HG03135 (cell line): ENCODE measurements at regions not wholly inside any gene's neighbourhood (a gene's known extent, or its start where the extent isn't known, plus 50 kb on each side); places are given as distances from the start of the nearest gene placed in this dataset.

ENCODE experiments used
- ATAC-seq: cut with Tn5 transposase; IDR thresholded peaks from one replicate; pipeline ENCODE4 v1.9.1; 2021; ENCODE audit warnings: mild to moderate bottlenecking, moderate library complexity; ENCODE audit not compliant: unreplicated experiment

GRCh38 chr2:22279541-22279940 lies 1105.4 kb upstream of the KLHL29 start:
- no peak for ATAC-seq

DNA sequence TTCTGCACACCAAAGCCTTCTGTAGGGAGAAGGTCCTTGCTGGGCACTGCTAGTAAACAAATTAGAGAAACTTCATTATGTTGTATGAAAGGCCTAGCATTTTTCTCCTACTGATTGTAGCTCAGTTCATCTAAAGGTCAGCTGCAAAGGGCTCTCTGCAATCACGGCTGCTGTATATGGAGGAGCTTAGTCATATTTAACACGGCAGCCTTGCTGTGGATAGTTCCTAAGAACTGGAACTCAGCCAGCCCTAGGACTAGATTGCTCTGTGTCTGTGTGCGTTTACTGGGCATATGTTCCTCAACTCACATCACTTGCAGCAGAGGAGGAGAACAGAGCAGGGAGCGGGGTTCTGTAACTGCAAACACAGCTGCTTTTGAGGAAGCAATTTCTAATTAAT lies 1103.9 kb upstream of the KLHL29 start:
- no peak for ATAC-seq

DNA sequence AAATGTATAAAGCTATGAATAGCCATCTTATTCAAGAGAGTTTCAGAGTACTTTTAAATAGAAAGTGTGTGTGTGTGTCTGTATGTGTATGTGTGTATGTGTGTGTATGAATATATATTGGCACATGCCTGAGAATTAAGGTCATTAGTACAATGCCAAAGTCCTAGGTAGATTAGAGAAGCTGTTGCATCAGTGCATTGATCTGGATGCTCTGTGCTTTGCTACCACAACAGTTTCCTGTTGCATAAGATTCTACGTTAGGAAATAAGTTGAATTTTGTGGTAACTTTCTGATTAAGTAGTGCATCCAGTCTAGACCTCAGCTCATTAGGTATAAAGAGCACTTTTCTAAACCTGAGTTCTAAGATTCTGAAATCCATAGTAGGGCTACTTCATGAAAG lies 1102.8 kb upstream of the KLHL29 start:
- no peak for ATAC-seq

- ATAC-seq, result no peak
These were observed 1102.1 kb upstream of the KLHL29 start for GRCh38 chr2:22282916-22283315.

GRCh38 chr2:22283436-22283835 lies 1101.5 kb upstream of the KLHL29 start:
- no peak for ATAC-seq

DNA sequence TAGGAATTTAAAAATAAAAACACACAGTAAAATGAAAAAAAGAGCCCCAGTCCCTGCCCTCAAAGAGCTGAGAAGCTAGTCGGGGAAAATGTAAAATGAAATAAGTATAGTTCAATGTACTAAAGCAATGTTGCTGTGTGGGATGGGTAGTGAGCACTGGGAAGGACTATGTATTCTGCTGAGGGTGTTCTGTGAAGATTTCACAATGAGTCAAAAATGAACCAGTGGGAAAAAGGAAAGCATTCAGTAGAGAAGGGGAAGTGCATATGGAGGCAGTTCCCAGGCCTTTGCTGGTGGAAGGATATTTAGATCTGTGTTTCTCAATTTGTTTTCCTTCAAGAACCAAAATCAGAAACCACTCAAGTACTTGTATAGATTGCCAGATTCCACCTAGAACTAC lies 1094.7 kb upstream of the KLHL29 start:
- ATAC-seq, result no peak

DNA sequence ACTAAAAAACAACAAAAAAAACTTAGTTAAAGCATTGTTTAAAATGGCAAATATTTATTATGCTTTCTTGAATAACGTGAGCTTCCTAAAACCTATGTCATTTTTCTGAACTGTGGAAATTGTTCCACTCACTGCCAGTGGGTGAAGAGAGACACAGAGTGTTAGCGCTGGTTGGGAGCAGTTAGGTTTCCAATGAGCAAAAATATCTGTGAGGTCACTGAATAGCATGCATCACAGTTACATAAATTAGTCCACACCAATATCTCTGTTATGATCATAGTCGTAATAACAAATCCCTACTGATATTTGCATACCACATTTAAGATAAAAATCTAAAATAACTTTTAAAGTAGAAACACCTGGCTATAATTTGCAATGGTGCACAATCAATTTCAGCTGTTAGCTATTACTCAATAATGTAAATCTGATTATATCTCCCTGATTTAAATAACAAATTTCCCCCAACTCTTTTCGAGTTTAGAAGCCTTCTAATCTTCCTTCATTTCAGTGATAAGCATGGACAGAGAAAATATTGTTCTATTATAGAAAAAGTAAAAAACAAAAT lies 1094.0 kb upstream of the KLHL29 start:
- no peak for ATAC-seq

GRCh38 chr2:22301228-22301627 lies 1083.8 kb upstream of the KLHL29 start:
- ATAC-seq, result no peak

- no peak for ATAC-seq
These were observed 1058.7 kb upstream of the KLHL29 start for GRCh38 chr2:22326250-22326649.

DNA sequence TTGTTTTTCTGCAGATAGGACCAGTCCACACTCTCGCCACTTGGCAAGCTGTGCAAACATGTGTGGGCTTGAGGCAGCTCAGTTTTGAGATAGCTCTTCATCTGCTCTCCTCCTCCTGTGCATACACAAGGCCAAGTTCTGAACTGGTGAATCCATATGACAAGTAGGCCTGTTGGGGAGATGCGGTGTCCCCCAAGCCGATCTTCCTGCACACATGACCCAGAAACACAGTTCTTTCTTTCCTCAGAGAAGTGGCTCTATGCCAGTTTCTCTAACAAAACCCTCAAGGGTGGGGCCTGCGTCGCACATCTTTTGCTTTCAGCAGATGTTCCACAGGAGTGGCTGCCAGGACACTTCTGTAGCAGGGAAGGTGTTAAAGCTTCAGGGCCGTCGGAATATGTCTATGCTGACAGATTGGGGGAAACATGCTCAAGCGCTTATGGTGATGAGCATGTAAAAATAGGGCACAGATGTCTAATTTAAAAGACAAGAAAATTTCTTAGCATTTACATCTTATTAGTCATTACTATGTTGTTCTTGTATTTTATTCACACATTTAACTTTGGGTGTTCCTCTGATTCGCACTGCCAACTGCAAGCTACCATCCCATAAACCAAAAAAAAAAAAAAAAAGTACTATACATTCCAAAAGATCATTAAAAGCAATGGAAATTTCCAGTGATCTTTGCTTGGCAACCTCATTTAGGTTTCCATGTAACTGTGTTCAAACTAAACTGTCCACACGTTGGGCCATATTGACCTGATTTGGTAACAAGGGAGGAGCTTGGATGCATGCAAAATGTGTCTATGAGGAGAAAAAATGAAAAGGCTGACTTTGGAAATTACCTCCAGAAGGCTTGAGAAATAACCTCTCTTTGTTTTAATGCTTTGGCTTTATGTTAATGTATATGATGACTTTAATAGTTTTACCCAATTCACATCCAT lies 1055.5 kb upstream of the KLHL29 start:
- no peak for ATAC-seq

DNA sequence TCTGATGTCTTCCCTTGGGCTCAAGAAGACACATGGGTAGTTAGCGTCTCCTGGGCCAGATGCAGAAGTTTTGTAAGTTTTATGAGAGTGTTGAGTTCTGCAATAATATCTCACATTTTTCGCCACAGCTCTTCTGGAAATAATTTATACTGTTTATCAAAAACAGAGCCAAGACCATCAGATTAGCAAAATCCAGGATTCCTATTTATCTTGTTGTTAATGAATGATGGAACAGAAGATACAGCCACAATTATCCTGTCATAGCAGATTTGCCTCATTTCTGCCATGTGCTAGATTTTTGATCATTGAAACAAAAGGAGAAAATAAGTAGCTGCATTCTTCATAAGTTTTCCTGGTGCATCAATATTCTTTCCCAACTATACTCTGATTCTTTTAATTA lies 1048.6 kb upstream of the KLHL29 start:
- ATAC-seq, result no peak

GRCh38 chr2:22340716-22341115 lies 1044.3 kb upstream of the KLHL29 start:
- ATAC-seq, result no peak

GRCh38 chr2:22347306-22347705 lies 1037.7 kb upstream of the KLHL29 start:
- ATAC-seq, result no peak

- ATAC-seq, result no peak
These were observed 1034.4 kb upstream of the KLHL29 start for GRCh38 chr2:22350621-22351020.

- ATAC-seq, result peak; percentile 70
These were observed 1029.1 kb upstream of the KLHL29 start for GRCh38 chr2:22355816-22356433.

DNA sequence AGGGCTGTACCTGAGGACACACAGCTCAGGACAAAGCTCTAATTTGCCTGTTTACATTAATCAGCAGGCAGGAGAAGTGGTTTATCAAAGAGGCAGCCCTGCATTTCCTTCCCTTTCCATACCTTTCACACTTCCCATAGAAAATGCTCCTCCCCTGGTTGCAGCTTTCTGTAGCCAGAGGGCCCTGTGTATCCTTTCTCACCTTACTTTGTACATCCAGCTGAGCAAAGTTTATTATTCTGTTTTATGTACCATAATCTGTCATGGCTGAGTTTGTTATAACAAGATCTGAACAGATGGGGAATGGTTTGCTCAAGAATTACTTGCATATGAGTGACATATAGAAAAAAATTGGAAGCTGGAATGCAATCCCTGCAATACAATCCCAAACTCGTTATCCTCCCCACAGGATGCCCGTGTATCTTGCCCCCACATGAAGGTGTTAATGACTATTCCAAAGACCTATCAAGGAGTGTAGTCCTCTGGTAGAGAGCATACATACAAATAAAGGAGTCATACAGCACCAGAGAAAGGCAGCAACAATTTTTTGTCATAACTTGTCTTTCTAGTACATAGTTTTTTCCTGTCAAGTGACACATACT lies 1025.8 kb upstream of the KLHL29 start:
- ATAC-seq, result no peak

DNA sequence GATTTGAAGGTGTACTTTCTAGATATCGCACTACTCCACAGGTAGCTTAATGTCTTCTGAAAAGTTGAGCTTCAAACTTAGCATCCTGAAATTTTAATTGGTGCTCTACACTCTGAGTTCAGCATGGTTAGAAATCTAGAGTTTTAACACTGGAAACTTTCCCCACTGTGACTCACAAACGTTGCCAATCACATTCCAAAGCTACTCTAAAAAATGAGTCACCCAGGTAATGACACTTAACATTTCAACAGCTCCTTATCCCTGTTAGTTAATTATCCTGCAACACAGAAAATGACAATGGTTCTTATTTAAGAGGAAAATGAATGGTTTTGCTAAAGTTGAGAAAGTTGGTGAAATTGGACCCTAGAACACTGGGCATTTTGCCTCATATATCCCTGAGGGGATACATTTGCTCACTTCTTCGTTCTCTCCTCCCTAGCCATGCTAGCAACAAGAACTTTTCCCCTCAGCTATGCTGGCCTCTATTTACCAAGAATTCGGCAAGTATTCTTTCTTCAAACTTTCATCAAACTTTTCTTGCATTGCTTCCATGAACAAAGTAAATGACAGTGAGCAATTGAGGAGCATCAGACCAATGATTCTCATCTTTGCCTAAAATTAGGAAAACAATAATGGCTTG lies 1024.1 kb upstream of the KLHL29 start:
- ATAC-seq, result no peak

- ATAC-seq, result no peak
These were observed 1023.4 kb upstream of the KLHL29 start for GRCh38 chr2:22361571-22361970.

GRCh38 chr2:22375096-22375495 lies 1009.9 kb upstream of the KLHL29 start:
- no peak for ATAC-seq

GRCh38 chr2:22377268-22377667 lies 1007.7 kb upstream of the KLHL29 start:
- no peak for ATAC-seq
